HepG2 (cell line): ENCODE measurements at regions not wholly inside any gene's neighbourhood (a gene's known extent, or its start where the extent isn't known, plus 50 kb on each side); places are given as distances from the start of the nearest gene placed in this dataset.

Source experiments
- ATAC-seq: fragments of 200-7000 bp; cut with Tn5 transposase; 3 replicates; pipeline ENCODE4 v1.9.1; 2020; ENCODE audit warnings: mild to moderate bottlenecking, moderate library complexity
- BruUV-seq: library from RNA; stranded (reverse); fragments of 400-500 nt; replicated peaks from 2 replicates; lab custom pipeline; 2021; lab: Mats Ljungman, UMichigan
- CTCF ChIA-PET: fragments of 300-600 bp; formaldehyde crosslinking; extraction: SDS; loops from one replicate; lab custom pipeline; 2021; ENCODE audit warnings: low total read pairs, inconsistent platforms, low intra/inter-chr PET ratio; lab: Yijun Ruan, JAX
- POLR2A ChIA-PET: fragments of 350-600 bp; sonication (Branson Sonifier 250); formaldehyde crosslinking; loops from one replicate; lab custom pipeline; 2020; ENCODE audit warnings: antibody characterized with exemption, inconsistent platforms; lab: Yijun Ruan, JAX
- DNase-seq: peaks from one replicate; pipeline ENCODE4 v3.0.0-alpha.2; 2015; ENCODE audit warnings: low spot score
- FAIRE-seq: peaks from 3 replicates; lab custom pipeline; 2011; peaks lifted over from hg19 to GRCh38; lab: Jason Lieb, UNC
- H2AFZ ChIP-seq: one replicate; pipeline ENCODE4 v1.6.1; 2011; ENCODE audit warnings: low read length, inconsistent platforms
- H3K27ac ChIP-seq: fragments of 300-600 bp; 3 replicates; pipeline ENCODE4 v1.8.0; 2011; ENCODE audit warnings: mixed run types, mild to moderate bottlenecking, mixed read lengths, low read length, inconsistent platforms; ENCODE audit not compliant: insufficient read depth; ENCODE audit errors: extremely low read length
- H3K27me3 ChIP-seq, 2 experiments: fragments of 200-600 bp in 1 of 2; 2 replicates in 1 of 2; 3 replicates in 1 of 2; pipeline versions ENCODE4 v1.6.0 to v1.8.0; 2011; ENCODE audit warnings: low read length in 2 of 2, mild to moderate bottlenecking in 2 of 2, moderate library complexity in 2 of 2, inconsistent platforms in 1 of 2; ENCODE audit not compliant: insufficient read depth in 2 of 2, control insufficient read depth in 1 of 2
- H3K36me3 ChIP-seq, 2 experiments: fragments of 200-600 bp in 1 of 2; replicated peaks in 1 of 2; 2 replicates in 1 of 2; 3 replicates in 1 of 2; pipeline versions ENCODE4 v1.5.1 to v1.8.0; 2011; ENCODE audit warnings: low read length in 2 of 2, inconsistent platforms in 1 of 2; ENCODE audit not compliant: insufficient read depth in 2 of 2, control insufficient read depth in 1 of 2
- H3K4me1 ChIP-seq: 2 replicates; pipeline ENCODE4 v1.5.1; 2012; ENCODE audit warnings: low read length, inconsistent platforms; ENCODE audit not compliant: insufficient read depth
- H3K4me2 ChIP-seq: 2 replicates; pipeline ENCODE4 v1.6.0; 2011; ENCODE audit warnings: low read depth, low read length, inconsistent platforms
- H3K4me3 ChIP-seq, 3 experiments: fragments of 200-600 bp in 1 of 3; sonication (generic), shearing (Covaris generic) in 1 of 3; replicated peaks in 1 of 3; 2 replicates each; pipeline ENCODE4 v1.5.1; 2011 to 2016; ENCODE audit warnings: low read length in 3 of 3, inconsistent platforms in 2 of 3, low read depth in 2 of 3, mild to moderate bottlenecking in 2 of 3, control low read depth in 1 of 3, mixed read lengths in 1 of 3; ENCODE audit not compliant: insufficient read depth in 1 of 3
- H3K79me2 ChIP-seq: one replicate; pipeline ENCODE4 v1.6.1; 2011; ENCODE audit warnings: low read length, inconsistent platforms; ENCODE audit not compliant: insufficient read depth
- H3K9ac ChIP-seq: 2 replicates; pipeline ENCODE4 v1.6.0; 2011; ENCODE audit warnings: mild to moderate bottlenecking, low read depth, low read length, inconsistent platforms; ENCODE audit not compliant: insufficient read depth
- H3K9me3 ChIP-seq: 2 replicates; pipeline ENCODE4 v1.5.1; 2012; ENCODE audit warnings: mild to moderate bottlenecking, low read length
- H4K20me1 ChIP-seq: 2 replicates; pipeline ENCODE4 v1.6.0; 2011; ENCODE audit warnings: inconsistent platforms, mild to moderate bottlenecking, low read length, moderate library complexity; ENCODE audit not compliant: insufficient read depth
- ATF1 ChIP-seq: IDR thresholded peaks from 2 replicates; pipeline ENCODE4 v1.6.1; 2016; ENCODE audit warnings: mild to moderate bottlenecking, control low read depth
- BRD4 ChIP-seq: sonication (generic); formaldehyde crosslinking; IDR thresholded peaks from 2 replicates; pipeline ENCODE4 v1.4.0; 2020; ENCODE audit warnings: missing genetic modification reagents
- PHB2 ChIP-seq: fragments of 450-650 bp; IDR thresholded peaks from 2 replicates; pipeline ENCODE4 v1.6.1; 2018; ENCODE audit not compliant: partially characterized antibody
- RAD51 ChIP-seq: fragments of 450-650 bp; IDR thresholded peaks from 2 replicates; pipeline ENCODE4 v1.6.1; 2016; ENCODE audit warnings: borderline replicate concordance
- RARG ChIP-seq: sonication (generic); formaldehyde crosslinking; IDR thresholded peaks from 2 replicates; pipeline ENCODE4 v1.4.0; 2020; ENCODE audit warnings: low read depth, mild to moderate bottlenecking, missing genetic modification reagents
- REL ChIP-seq: sonication (generic); formaldehyde crosslinking; conservative IDR thresholded peaks from 2 replicates; pipeline ENCODE4 v1.8.0; 2022; ENCODE audit warnings: mild to moderate bottlenecking, missing genetic modification reagents, moderate library complexity
- TBX2 ChIP-seq: sonication (generic); formaldehyde crosslinking; IDR thresholded peaks from 2 replicates; pipeline ENCODE4 v1.5.0; 2020; ENCODE audit warnings: missing genetic modification reagents, mild to moderate bottlenecking, borderline replicate concordance
- ZFP82 ChIP-seq: sonication (generic); formaldehyde crosslinking; IDR thresholded peaks from 2 replicates; pipeline ENCODE4 v1.5.1; 2020; ENCODE audit warnings: mild to moderate bottlenecking, missing genetic modification reagents, borderline replicate concordance
- WGBS: methylation state at CpG from one replicate; pipeline ENCODE4 v1.1.6; 2017; ENCODE audit warnings: low lambda C conversion rate; 5-methylcytosine and 5-hydroxymethylcytosine counted together
- in situ Hi-C: cut with HindIII; loops from 2 replicates; pipeline ENCODE4 v1.10.0; 2017; ENCODE audit warnings: low pct_unique_long_range_greater_than_20kb; ENCODE audit not compliant: extremely low pct_ligation_motif_present
- intact Hi-C: fragments of 100-400 bp; cut with micrococcal nuclease; formaldehyde crosslinking; loops from one replicate; pipeline ENCODE4 v1.10.0; 2022; ENCODE audit not compliant: unreplicated experiment
- TF ChIP-seq, protein P1 (sequence below): sonication (generic); formaldehyde crosslinking; IDR thresholded peaks from 2 replicates; pipeline ENCODE4 v1.5.1; 2020; ENCODE audit warnings: mild to moderate bottlenecking, missing genetic modification reagents, borderline replicate concordance
- TF ChIP-seq, protein P2 (sequence below): sonication (generic); formaldehyde crosslinking; IDR thresholded peaks from 2 replicates; pipeline ENCODE4 v1.4.0; 2020; ENCODE audit warnings: mild to moderate bottlenecking, missing genetic modification reagents

DNA sequence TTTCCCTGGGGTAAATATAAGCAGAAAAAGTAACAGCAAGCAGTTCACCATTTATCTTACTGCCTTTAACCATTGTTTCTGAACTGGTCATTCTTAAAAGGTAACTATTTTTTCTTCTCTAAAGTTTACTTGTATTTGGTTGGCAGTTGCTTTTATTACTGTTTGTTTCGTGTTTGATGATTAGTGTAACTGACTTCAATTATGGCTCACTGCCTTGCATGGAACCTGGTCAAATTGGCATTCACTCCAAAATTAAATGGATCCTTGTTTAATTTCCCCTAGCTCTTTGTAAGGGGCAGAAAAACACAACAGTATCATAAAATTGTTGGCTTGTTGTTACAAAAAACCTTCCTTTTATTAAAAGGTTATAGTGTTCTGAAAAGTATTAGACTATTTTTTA lies 1723.9 kb upstream of the CDH6 start:
- no peaks in the 10 kb centered on the region for H3K36me3 ChIP-seq
- BruUV-seq: no TSS peak
- intact Hi-C loops: no loop called here
- H3K27me3 ChIP-seq: no peaks in the 10 kb centered on the region; a peak in 1 of 5 replicates
- in situ Hi-C loops: no loop called here
- no peak for FAIRE-seq
- POLR2A ChIA-PET: no interaction called here
- no peak overlapping the region for H2AFZ ChIP-seq
- H3K4me3 ChIP-seq: no peak overlapping the region
- WGBS: 4% methylated on average over 1 of the region's 1 CpG
- H3K9ac ChIP-seq: no peak overlapping the region
- no peaks in the 10 kb centered on the region for H4K20me1 ChIP-seq
- no peak overlapping the region for H3K4me2 ChIP-seq
- H3K9me3 ChIP-seq: no peaks in the 10 kb centered on the region
- DNase-seq: no peak
- H3K4me1 ChIP-seq: no peaks in the 10 kb centered on the region
- CTCF ChIA-PET: no interaction called here
- no peak for ATAC-seq
- TF ChIP-seq, protein P1, sequence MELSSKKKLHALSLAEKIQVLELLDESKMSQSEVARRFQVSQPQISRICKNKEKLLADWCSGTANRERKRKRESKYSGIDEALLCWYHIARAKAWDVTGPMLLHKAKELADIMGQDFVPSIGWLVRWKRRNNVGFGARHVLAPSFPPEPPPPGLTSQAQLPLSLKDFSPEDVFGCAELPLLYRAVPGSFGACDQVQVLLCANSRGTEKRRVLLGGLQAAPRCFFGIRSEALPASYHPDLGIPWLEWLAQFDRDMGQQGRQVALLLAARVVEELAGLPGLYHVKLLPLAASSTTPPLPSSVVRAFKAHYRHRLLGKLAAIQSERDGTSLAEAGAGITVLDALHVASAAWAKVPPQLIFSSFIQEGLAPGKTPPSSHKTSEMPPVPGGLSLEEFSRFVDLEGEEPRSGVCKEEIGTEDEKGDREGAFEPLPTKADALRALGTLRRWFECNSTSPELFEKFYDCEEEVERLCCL (CRISPR knock-in tag): no peak
- no peak for TF ChIP-seq RARG
- no peak for TF ChIP-seq RAD51
- TF ChIP-seq BRD4 (CRISPR knock-in tag): no peak
- TF ChIP-seq ZFP82 (CRISPR knock-in tag): no peak
- TF ChIP-seq PHB2: no peak
- TF ChIP-seq, protein P2, sequence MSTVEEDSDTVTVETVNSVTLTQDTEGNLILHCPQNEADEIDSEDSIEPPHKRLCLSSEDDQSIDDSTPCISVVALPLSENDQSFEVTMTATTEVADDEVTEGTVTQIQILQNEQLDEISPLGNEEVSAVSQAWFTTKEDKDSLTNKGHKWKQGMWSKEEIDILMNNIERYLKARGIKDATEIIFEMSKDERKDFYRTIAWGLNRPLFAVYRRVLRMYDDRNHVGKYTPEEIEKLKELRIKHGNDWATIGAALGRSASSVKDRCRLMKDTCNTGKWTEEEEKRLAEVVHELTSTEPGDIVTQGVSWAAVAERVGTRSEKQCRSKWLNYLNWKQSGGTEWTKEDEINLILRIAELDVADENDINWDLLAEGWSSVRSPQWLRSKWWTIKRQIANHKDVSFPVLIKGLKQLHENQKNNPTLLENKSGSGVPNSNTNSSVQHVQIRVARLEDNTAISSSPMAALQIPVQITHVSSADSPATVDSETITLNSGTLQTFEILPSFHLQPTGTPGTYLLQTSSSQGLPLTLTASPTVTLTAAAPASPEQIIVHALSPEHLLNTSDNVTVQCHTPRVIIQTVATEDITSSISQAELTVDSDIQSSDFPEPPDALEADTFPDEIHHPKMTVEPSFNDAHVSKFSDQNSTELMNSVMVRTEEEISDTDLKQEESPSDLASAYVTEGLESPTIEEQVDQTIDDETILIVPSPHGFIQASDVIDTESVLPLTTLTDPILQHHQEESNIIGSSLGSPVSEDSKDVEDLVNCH (CRISPR knock-in tag): no peak
- no peak for TF ChIP-seq TBX2
- no peak for TF ChIP-seq ATF1 (CRISPR knock-in tag)
- no peak for TF ChIP-seq REL (CRISPR knock-in tag)
- H3K79me2 ChIP-seq: no peaks in the 10 kb centered on the region
- no peak overlapping the region for H3K27ac ChIP-seq
